Neural cell (in vitro differentiated cells): ENCODE measurements at regions not wholly inside any gene's neighbourhood (a gene's known extent, or its start where the extent isn't known, plus 50 kb on each side); places are given as distances from the start of the nearest gene placed in this dataset.

Experiments
- H2AFZ ChIP-seq: fragments of 200-600, 300-800 bp; sonication (generic), shearing (Covaris generic); 2 replicates; pipeline ENCODE4 v1.6.0; 2014; ENCODE audit warnings: low read depth, mild to moderate bottlenecking, antibody characterized with exemption, low read length, moderate library complexity
- H3F3A ChIP-seq: fragments of 200-600 bp; shearing (Covaris generic); 2 replicates; pipeline ENCODE4 v1.6.1; 2016; ENCODE audit warnings: mild to moderate bottlenecking, moderate library complexity, mixed read lengths, antibody characterized with exemption, low read length; ENCODE audit not compliant: insufficient read depth, poor library complexity, severe bottlenecking
- H3K27ac ChIP-seq: fragments of 200-600, 300-800 bp; sonication (generic), shearing (Covaris generic); 2 replicates; pipeline ENCODE4 v1.5.1; 2014; ENCODE audit warnings: mild to moderate bottlenecking, low read length, moderate library complexity
- H3K27me3 ChIP-seq: fragments of 300-800, 200-600 bp; sonication (generic), shearing (Covaris generic); 2 replicates; pipeline ENCODE4 v1.6.0; 2014; ENCODE audit warnings: mild to moderate bottlenecking, low read depth, low read length, moderate library complexity; ENCODE audit not compliant: insufficient read depth
- H3K36me3 ChIP-seq: fragments of 300-800, 200-600 bp; sonication (generic), shearing (Covaris generic); 2 replicates; pipeline ENCODE4 v1.5.1; 2014; ENCODE audit warnings: mild to moderate bottlenecking, antibody characterized with exemption, low read length, moderate library complexity; ENCODE audit not compliant: insufficient read depth
- H3K4me2 ChIP-seq: fragments of 300-800, 200-600 bp; sonication (generic), shearing (Covaris generic); 2 replicates; pipeline ENCODE4 v1.6.0; 2014; ENCODE audit warnings: mild to moderate bottlenecking, low read length
- H3K4me3 ChIP-seq: fragments of 300-800, 200-600 bp; sonication (generic), shearing (Covaris generic); 2 replicates; pipeline ENCODE4 v1.5.1; 2014; ENCODE audit warnings: mild to moderate bottlenecking, low read length, moderate library complexity
- H3K79me2 ChIP-seq: fragments of 200-600 bp; shearing (Covaris generic); replicated peaks from 2 replicates; pipeline ENCODE4 v1.6.0; 2014; ENCODE audit warnings: mild to moderate bottlenecking, low read length, moderate library complexity; ENCODE audit not compliant: insufficient read depth
- H3K9ac ChIP-seq: fragments of 300-800, 200-600 bp; sonication (generic), shearing (Covaris generic); 2 replicates; pipeline ENCODE4 v1.6.1; 2016; ENCODE audit warnings: mild to moderate bottlenecking, low read length, mixed read lengths
- H3K9me2 ChIP-seq: fragments of 200-600 bp; shearing (Covaris generic); 2 replicates; pipeline ENCODE4 v1.6.1; 2016; ENCODE audit warnings: mild to moderate bottlenecking, low read length, mixed read lengths; ENCODE audit not compliant: insufficient read depth
- H3K9me3 ChIP-seq: fragments of 200-600, 300-800 bp; sonication (generic), shearing (Covaris generic); 2 replicates; pipeline ENCODE4 v1.6.1; 2016; ENCODE audit warnings: mild to moderate bottlenecking, mixed run types, low read length, moderate library complexity, mixed read lengths
- H4K20me1 ChIP-seq: fragments of 200-600 bp; shearing (Covaris generic); 2 replicates; pipeline ENCODE4 v1.6.1; 2016; ENCODE audit warnings: mild to moderate bottlenecking, mixed run types; ENCODE audit not compliant: insufficient read depth
- EP300 ChIP-seq: fragments of 450-650 bp; conservative IDR thresholded peaks from 2 replicates; pipeline ENCODE4 v1.6.1; 2014; ENCODE audit warnings: antibody characterized with exemption, mild to moderate bottlenecking, moderate library complexity; ENCODE audit not compliant: poor library complexity, severe bottlenecking
- EZH2 ChIP-seq: fragments of 200-600, 300-800 bp; shearing (Covaris generic), sonication (generic); IDR thresholded peaks from 2 replicates; pipeline ENCODE4 v1.6.1; 2014; ENCODE audit warnings: antibody characterized with exemption, low read length, borderline replicate concordance, mild to moderate bottlenecking; ENCODE audit not compliant: insufficient read depth, poor library complexity, severe bottlenecking
- MXI1 ChIP-seq: fragments of 450-650 bp; conservative IDR thresholded peaks from 2 replicates; pipeline ENCODE4 v1.6.1; 2014; ENCODE audit warnings: antibody characterized with exemption, mild to moderate bottlenecking; ENCODE audit not compliant: poor library complexity, severe bottlenecking
- POLR2AphosphoS5 ChIP-seq: IDR thresholded peaks from 2 replicates; pipeline ENCODE4 v1.6.1; 2012
- RAD21 ChIP-seq: fragments of 450-650 bp; conservative IDR thresholded peaks from 2 replicates; pipeline ENCODE4 v1.6.1; 2014; ENCODE audit warnings: antibody characterized with exemption, mild to moderate bottlenecking, moderate library complexity
- SMC3 ChIP-seq: fragments of 450-650 bp; conservative IDR thresholded peaks from 2 replicates; pipeline ENCODE4 v1.6.1; 2014; ENCODE audit warnings: antibody characterized with exemption, mild to moderate bottlenecking, moderate library complexity; ENCODE audit not compliant: poor library complexity
- TAF1 ChIP-seq: IDR thresholded peaks from 2 replicates; pipeline ENCODE4 v1.6.1; 2012; ENCODE audit warnings: low read depth
- TF ChIP-seq, protein P1 (sequence below): fragments of 450-650 bp; IDR thresholded peaks from 2 replicates; pipeline ENCODE4 v1.5.1; 2014; ENCODE audit warnings: antibody characterized with exemption, mild to moderate bottlenecking, moderate library complexity; ENCODE audit not compliant: poor library complexity, severe bottlenecking
- TF ChIP-seq, protein P2 (sequence below): IDR thresholded peaks from 2 replicates; pipeline ENCODE4 v1.6.1; 2012; ENCODE audit warnings: borderline replicate concordance

DNA sequence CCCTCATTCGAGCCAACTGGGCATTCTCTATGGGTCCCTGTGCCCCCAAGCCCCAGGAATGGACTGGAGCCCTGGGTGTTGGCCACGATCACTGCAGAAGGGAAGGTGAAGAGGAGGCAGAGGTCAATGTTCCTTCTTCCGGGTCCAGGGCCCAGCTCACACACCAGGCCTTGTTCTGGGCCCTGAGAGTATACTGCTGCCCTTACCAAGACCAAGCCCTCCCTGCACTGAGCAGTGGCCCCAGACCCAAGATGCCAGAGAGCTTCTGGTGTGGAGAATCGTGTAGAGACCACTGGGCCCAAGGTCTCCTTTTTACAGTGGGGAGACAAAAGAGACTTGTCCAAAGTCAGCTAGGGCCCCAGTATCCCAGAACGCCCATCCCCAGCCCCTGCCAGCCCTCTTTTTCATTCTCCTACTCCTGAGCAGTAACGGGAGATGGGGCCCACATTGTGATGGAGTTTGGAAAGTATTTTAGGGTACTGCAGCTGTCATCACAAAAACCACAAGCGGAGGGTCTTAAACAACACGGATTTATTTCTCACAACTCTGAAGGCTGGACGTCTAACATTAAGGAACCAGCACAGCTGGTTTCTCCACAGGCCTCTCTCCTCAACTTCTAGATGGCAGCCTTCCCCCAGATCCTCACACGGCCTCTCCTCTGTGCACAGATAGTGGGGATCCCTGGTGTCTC is 79.4 kb downstream of the PDGFA start:
- Histone ChIP-seq H3F3A (no peaks in the 10 kb centered on the region), H3K9me2 (no peaks in the 10 kb centered on the region), H3K9ac (no peak overlapping the region), H3K4me2 (no peak overlapping the region), H3K79me2 (no peaks in the 10 kb centered on the region), H3K9me3 (no peaks in the 10 kb centered on the region), H3K36me3 (no peaks in the 10 kb centered on the region), H3K27me3 (no peaks in the 10 kb centered on the region), H3K27ac (no peak overlapping the region), H3K4me3 (no peak overlapping the region), H2AFZ (no peak overlapping the region), H4K20me1 (no peaks in the 10 kb centered on the region)
- TF ChIP-seq, protein P1, sequence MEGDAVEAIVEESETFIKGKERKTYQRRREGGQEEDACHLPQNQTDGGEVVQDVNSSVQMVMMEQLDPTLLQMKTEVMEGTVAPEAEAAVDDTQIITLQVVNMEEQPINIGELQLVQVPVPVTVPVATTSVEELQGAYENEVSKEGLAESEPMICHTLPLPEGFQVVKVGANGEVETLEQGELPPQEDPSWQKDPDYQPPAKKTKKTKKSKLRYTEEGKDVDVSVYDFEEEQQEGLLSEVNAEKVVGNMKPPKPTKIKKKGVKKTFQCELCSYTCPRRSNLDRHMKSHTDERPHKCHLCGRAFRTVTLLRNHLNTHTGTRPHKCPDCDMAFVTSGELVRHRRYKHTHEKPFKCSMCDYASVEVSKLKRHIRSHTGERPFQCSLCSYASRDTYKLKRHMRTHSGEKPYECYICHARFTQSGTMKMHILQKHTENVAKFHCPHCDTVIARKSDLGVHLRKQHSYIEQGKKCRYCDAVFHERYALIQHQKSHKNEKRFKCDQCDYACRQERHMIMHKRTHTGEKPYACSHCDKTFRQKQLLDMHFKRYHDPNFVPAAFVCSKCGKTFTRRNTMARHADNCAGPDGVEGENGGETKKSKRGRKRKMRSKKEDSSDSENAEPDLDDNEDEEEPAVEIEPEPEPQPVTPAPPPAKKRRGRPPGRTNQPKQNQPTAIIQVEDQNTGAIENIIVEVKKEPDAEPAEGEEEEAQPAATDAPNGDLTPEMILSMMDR = no peak
- TF ChIP-seq TAF1 (no peak), SMC3 (no peak), MXI1 (no peak), EP300 (no peak), RAD21 (no peak), EZH2 (no peak), POLR2AphosphoS5 (no peak)
- TF ChIP-seq, protein P2, sequence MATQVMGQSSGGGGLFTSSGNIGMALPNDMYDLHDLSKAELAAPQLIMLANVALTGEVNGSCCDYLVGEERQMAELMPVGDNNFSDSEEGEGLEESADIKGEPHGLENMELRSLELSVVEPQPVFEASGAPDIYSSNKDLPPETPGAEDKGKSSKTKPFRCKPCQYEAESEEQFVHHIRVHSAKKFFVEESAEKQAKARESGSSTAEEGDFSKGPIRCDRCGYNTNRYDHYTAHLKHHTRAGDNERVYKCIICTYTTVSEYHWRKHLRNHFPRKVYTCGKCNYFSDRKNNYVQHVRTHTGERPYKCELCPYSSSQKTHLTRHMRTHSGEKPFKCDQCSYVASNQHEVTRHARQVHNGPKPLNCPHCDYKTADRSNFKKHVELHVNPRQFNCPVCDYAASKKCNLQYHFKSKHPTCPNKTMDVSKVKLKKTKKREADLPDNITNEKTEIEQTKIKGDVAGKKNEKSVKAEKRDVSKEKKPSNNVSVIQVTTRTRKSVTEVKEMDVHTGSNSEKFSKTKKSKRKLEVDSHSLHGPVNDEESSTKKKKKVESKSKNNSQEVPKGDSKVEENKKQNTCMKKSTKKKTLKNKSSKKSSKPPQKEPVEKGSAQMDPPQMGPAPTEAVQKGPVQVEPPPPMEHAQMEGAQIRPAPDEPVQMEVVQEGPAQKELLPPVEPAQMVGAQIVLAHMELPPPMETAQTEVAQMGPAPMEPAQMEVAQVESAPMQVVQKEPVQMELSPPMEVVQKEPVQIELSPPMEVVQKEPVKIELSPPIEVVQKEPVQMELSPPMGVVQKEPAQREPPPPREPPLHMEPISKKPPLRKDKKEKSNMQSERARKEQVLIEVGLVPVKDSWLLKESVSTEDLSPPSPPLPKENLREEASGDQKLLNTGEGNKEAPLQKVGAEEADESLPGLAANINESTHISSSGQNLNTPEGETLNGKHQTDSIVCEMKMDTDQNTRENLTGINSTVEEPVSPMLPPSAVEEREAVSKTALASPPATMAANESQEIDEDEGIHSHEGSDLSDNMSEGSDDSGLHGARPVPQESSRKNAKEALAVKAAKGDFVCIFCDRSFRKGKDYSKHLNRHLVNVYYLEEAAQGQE = no peak

DNA sequence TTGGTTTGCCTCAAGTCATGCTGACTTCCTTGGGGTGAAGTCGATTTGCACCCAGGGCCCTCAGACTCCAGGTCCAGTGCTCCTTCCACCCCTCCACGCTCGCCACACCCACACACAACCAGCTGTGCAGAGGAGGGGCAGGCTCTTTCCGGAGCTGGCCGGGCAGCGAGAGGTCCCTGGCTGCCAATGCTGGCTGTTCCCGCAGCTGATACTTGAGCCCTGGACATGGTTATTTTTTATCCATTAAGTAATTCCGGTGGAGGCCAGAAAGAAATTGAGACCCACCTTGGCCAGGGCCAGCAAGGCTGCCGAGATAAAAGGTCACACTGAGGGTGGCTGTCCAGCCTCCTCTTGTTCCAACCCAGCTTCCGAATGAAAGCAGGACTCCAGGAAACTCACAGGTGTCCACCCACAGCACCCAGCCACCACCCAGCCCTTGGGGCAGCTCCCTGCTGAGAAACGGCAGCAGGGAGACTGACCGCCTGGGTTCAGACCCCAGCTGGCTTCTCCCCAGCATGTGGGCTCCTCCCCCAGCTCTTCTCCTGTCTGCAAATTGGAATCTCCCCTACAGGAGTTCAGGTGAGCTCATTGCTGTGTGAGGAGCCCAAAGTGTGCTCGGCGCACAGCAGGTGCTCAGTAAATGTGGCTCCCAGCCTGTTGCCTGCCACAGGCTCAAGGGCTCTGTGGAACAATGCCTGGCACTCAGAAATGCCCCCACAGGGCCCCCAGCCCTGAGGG is 77.8 kb downstream of the PDGFA start:
- no peak overlapping the region for H3K27ac ChIP-seq
- no peak overlapping the region for H3K4me2 ChIP-seq
- no peak overlapping the region for H3K4me3 ChIP-seq
- H3F3A ChIP-seq = no peaks in the 10 kb centered on the region
- H4K20me1 ChIP-seq = no peaks in the 10 kb centered on the region
- H3K36me3 ChIP-seq = no peaks in the 10 kb centered on the region
- no peaks in the 10 kb centered on the region for H3K9me3 ChIP-seq
- TF ChIP-seq EZH2 (no peak), POLR2AphosphoS5 (no peak), SMC3 (no peak), EP300 (no peak), RAD21 (no peak), TAF1 (no peak), MXI1 (no peak)
- TF ChIP-seq, protein P2 = no peak
- TF ChIP-seq, protein P1 = no peak
- H3K9me2 ChIP-seq = no peaks in the 10 kb centered on the region
- H3K79me2 ChIP-seq = no peaks in the 10 kb centered on the region
- no peak overlapping the region for H2AFZ ChIP-seq
- no peak overlapping the region for H3K9ac ChIP-seq
- no peaks in the 10 kb centered on the region for H3K27me3 ChIP-seq
